WTC11 (cell line): ENCODE measurements at regions not wholly inside any gene's neighbourhood (a gene's known extent, or its start where the extent isn't known, plus 50 kb on each side); places are given as distances from the start of the nearest gene placed in this dataset.
"Not testable (repeated sequence)": the region's sequence is repeated elsewhere in the genome, so short reads cannot be mapped to it uniquely, and the experiment has no call there.

Experiments used
- ATAC-seq: fragments of 200-7000 bp; cut with Tn5 transposase; 2 replicates; pipeline ENCODE4 v1.10.0; 2021; ENCODE audit warnings: mild to moderate bottlenecking, moderate library complexity
- CTCF ChIA-PET: fragments of 300-600 bp; sonication (Branson Sonifier 250); formaldehyde crosslinking; loops from one replicate; lab custom pipeline; 2021; ENCODE audit warnings: antibody characterized with exemption; lab: Charles Lee
- POLR2A ChIA-PET: fragments of 350-600 bp; sonication (Branson Sonifier 250); formaldehyde crosslinking; loops from one replicate; lab custom pipeline; 2021; ENCODE audit warnings: antibody characterized with exemption; lab: Charles Lee
- DNase-seq: peaks from one replicate; pipeline ENCODE4 v3.0.0; 2021; ENCODE audit warnings: low spot score
- H3K27ac Mint-ChIP-seq: 2 replicates; pipeline ENCODE4 v1.8.0; 2021; ENCODE audit warnings: mixed read lengths
- H3K27me3 Mint-ChIP-seq: 2 replicates; pipeline ENCODE4 v1.8.0; 2021; ENCODE audit warnings: low read depth, mild to moderate bottlenecking, moderate library complexity, mixed read lengths
- H3K36me3 Mint-ChIP-seq: 2 replicates; pipeline ENCODE4 v1.8.0; 2021; ENCODE audit warnings: mixed read lengths
- H3K4me1 Mint-ChIP-seq: 2 replicates; pipeline ENCODE4 v1.8.0; 2022; ENCODE audit warnings: mixed read lengths
- H3K4me3 Mint-ChIP-seq: 2 replicates; pipeline ENCODE4 v1.8.0; 2021; ENCODE audit warnings: mild to moderate bottlenecking, moderate library complexity, mixed read lengths
- H3K9me3 Mint-ChIP-seq: 2 replicates; pipeline ENCODE4 v1.8.0; 2021; ENCODE audit warnings: mixed read lengths
- NR3C1 ChIP-seq: sonication (generic); formaldehyde crosslinking; conservative IDR thresholded peaks from 2 replicates; pipeline ENCODE4 v1.8.1; 2023; ENCODE audit warnings: low read depth, mild to moderate bottlenecking, missing genetic modification reagents
- RORB ChIP-seq: fragments of 250-450 bp; sonication (Bioruptor Pico); IDR thresholded peaks from 2 replicates; pipeline ENCODE4 v1.9.0; 2021; ENCODE audit warnings: mild to moderate bottlenecking
- ZNF671 ChIP-seq: fragments of 250-450 bp; sonication (Bioruptor Pico); IDR thresholded peaks from 2 replicates; pipeline ENCODE4 v1.8.0; 2021; ENCODE audit warnings: mild to moderate bottlenecking
- TF ChIP-seq, protein P1 (sequence below): fragments of 250-450 bp; sonication (Bioruptor Pico); IDR thresholded peaks from 2 replicates; pipeline ENCODE4 v1.9.0; 2021; ENCODE audit warnings: mild to moderate bottlenecking
- TF ChIP-seq, protein P2 (sequence below): sonication (generic); formaldehyde crosslinking; IDR thresholded peaks from 2 replicates; pipeline ENCODE4 v1.8.1; 2023; ENCODE audit warnings: mild to moderate bottlenecking, missing genetic modification reagents
- TF ChIP-seq, protein P3 (sequence below): sonication (generic); formaldehyde crosslinking; IDR thresholded peaks from 2 replicates; pipeline ENCODE4 v1.8.0; 2023; ENCODE audit warnings: mild to moderate bottlenecking, missing genetic modification reagents

DNA sequence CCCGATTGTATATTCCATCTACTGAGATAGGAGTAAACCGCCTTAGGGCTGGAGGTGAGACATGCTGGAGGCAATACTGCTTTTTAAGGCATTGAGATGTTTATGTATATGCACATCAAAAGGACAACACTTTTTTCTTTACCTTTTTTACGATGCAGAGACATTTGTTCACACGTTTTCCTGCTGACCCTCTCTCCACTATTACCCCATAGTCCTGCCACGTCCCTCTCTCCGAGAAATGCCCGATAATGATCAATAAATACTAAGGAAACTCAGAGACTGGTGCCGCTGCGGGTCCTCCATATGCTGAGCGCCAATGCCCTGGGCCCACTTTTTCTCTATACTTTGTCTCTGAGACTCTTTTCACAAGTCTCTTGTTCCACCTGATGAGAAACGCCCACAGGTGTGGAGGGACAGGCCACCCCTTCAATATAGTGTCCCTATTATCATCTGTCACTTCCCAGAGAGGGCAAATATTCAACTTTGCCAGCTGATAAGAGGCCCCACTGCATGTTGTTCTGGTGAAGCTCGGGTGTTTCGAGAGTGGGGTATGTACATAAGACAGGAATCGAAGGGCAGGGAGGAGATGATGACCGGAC lies 4203.5 kb upstream of the OR11H1 start:
- H3K4me1 Mint-ChIP-seq, DNase-seq, CTCF ChIA-PET, ATAC-seq, POLR2A ChIA-PET, H3K4me3 Mint-ChIP-seq, H3K27ac Mint-ChIP-seq: not testable (repeated sequence)
- Mint-ChIP-seq H3K27me3 (peaks cover 29% of the 10 kb centered on the region), H3K36me3 (peaks cover 62% of the 10 kb centered on the region), H3K9me3 (peaks cover 64% of the 10 kb centered on the region)

DNA sequence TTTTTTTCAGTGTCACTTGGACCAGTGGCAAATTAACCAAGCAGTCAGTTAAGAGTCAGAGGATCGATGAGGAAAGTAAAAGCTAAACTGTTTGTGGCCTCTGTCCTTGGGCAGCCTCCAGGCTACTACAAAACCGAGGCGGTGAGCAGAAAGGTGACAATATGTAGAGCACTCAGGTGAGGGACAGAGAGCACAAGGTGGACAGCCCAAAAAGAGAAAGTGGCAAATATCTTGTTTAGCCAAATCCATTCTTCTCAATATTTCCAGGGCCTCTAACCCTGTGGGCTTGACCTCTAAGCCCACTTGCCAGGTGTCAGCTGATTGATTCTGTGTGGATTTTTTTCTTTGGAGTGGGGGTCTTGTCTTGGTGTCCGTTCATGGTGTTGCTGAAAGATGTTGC lies 4202.2 kb upstream of the OR11H1 start:
- TF ChIP-seq, protein P1, sequence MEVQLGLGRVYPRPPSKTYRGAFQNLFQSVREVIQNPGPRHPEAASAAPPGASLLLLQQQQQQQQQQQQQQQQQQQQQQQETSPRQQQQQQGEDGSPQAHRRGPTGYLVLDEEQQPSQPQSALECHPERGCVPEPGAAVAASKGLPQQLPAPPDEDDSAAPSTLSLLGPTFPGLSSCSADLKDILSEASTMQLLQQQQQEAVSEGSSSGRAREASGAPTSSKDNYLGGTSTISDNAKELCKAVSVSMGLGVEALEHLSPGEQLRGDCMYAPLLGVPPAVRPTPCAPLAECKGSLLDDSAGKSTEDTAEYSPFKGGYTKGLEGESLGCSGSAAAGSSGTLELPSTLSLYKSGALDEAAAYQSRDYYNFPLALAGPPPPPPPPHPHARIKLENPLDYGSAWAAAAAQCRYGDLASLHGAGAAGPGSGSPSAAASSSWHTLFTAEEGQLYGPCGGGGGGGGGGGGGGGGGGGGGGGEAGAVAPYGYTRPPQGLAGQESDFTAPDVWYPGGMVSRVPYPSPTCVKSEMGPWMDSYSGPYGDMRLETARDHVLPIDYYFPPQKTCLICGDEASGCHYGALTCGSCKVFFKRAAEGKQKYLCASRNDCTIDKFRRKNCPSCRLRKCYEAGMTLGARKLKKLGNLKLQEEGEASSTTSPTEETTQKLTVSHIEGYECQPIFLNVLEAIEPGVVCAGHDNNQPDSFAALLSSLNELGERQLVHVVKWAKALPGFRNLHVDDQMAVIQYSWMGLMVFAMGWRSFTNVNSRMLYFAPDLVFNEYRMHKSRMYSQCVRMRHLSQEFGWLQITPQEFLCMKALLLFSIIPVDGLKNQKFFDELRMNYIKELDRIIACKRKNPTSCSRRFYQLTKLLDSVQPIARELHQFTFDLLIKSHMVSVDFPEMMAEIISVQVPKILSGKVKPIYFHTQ (CRISPR knock-in tag): no peak
- Mint-ChIP-seq H3K27ac (no peak overlapping the region), H3K27me3 (peaks cover 28% of the 10 kb centered on the region), H3K9me3 (peaks cover 67% of the 10 kb centered on the region), H3K4me3 (no peak overlapping the region), H3K4me1 (no peaks in the 10 kb centered on the region), H3K36me3 (peaks cover 66% of the 10 kb centered on the region)
- ATAC-seq: no peak
- ChIA-PET POLR2A (no interaction called here), CTCF (no interaction called here)
- DNase-seq: no peak

DNA sequence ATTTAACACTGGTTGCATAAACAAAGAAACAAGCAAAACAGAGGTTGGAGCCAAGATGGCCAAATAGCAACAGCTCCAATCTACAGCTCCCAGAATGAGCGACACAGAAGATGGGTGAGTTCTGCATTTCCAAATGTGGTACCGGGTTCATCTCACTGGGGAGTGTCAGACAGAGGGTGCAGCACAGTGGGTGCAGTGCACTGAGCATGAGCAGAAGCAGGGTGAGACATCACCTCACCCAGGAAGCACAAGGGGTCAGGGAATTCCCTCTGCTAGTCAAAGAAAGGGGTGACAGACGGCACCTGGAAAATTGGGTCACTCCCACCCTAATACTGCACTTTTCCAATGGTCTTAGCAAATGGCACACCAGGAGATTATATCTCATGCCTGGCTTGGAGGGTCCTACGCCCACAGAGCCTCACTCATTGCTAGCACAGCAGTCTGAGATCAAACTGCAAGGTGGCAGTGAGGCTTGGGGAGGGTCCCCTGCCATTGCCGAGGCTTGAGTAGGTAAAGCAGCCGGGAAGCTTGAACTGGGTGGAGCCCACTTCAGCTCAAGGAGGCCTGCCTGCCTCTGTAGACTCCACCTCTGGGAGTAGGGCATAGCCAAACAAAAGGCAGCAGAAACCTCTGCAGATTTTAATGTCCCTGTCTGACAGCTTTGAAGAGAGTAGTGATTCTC lies 4186.5 kb upstream of the OR11H1 start:
- peaks cover 91% of the 10 kb centered on the region for H3K36me3 Mint-ChIP-seq

DNA sequence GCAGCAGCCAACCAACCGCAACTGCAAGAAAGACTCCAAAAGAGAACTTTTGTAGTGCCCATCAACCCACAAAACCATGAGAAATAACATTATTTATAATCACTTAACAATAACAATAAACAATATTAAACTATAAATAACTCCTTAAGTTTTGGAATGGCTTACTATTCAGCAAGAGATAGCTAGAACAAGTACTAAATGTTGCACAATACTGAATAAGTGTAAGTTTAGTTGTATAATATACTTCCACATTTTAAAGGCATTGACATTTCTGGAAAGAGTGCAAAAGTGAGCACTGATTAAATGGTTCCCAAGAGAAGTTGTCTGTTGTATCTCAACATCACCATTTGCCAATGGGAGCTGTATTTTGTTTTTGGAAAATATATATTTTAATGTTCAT lies 4176.8 kb upstream of the OR11H1 start:
- ATAC-seq, H3K4me3 Mint-ChIP-seq, H3K27ac Mint-ChIP-seq, POLR2A ChIA-PET, H3K4me1 Mint-ChIP-seq, CTCF ChIA-PET, DNase-seq: not testable (repeated sequence)
- peaks cover 79% of the 10 kb centered on the region for H3K9me3 Mint-ChIP-seq
- peaks cover 29% of the 10 kb centered on the region for H3K27me3 Mint-ChIP-seq
- peaks cover 76% of the 10 kb centered on the region for H3K36me3 Mint-ChIP-seq

More for the DNA sequence above, 4186.5 kb upstream of the OR11H1 start:
- H3K4me3 Mint-ChIP-seq, CTCF ChIA-PET, POLR2A ChIA-PET, DNase-seq, H3K27ac Mint-ChIP-seq, H3K4me1 Mint-ChIP-seq, ATAC-seq: not testable (repeated sequence)
- Mint-ChIP-seq H3K27me3 (peaks cover 41% of the 10 kb centered on the region), H3K9me3 (peaks cover 95% of the 10 kb centered on the region)

DNA sequence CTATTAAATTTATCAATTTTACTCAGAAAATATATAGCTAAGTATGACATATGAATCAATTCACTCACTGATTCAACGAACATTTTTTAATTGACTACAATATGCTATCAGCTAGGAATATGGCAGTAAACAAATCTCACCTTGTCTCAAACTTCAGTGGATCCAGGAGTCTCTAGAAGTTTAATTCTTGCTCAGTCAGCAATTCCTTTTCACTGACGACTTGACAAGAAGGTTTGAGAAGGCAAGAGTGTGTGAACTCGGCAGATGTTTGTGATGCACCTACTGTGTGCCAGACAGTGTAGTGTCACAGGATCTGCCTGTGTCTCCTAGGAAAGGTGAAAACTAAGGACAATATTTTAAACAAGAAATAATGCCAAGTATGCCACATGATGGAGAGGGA lies 4175.7 kb upstream of the OR11H1 start:
- H3K4me3 Mint-ChIP-seq, H3K4me1 Mint-ChIP-seq, H3K27ac Mint-ChIP-seq, ATAC-seq, DNase-seq, CTCF ChIA-PET, POLR2A ChIA-PET: not testable (repeated sequence)
- Mint-ChIP-seq H3K36me3 (peaks cover 76% of the 10 kb centered on the region), H3K27me3 (peaks cover 30% of the 10 kb centered on the region), H3K9me3 (peaks cover 80% of the 10 kb centered on the region)

DNA sequence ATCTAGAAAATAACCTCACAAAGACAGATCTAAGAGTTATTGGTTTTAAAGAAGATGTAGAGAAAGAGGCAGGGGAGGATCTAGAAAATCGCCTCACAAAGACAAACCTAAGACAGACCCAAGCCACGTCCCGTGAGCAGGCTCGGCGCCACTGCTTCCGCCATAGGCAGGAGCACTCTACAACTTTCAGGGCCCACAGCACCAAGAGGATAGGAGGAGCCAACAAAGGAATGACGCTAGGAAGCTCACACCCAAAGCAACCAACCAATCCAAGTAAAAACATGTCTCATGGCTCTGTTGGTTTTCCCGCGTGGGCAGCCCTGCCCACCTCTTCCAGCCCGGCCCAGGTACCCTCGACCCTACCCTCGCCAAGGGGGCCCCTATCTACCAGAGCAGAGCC lies 4167.4 kb upstream of the OR11H1 start:
- peaks cover 83% of the 10 kb centered on the region for H3K9me3 Mint-ChIP-seq
- POLR2A ChIA-PET: no interaction called here
- DNase-seq: no peak
- CTCF ChIA-PET: no interaction called here
- peaks cover 45% of the 10 kb centered on the region for H3K27me3 Mint-ChIP-seq
- no peak overlapping the region for H3K27ac Mint-ChIP-seq
- ATAC-seq: no peak
- H3K4me3 Mint-ChIP-seq: no peak overlapping the region
- H3K36me3 Mint-ChIP-seq: peaks cover 85% of the 10 kb centered on the region
- H3K4me1 Mint-ChIP-seq: no peaks in the 10 kb centered on the region
- TF ChIP-seq ZNF671: no peak
- TF ChIP-seq, protein P2, sequence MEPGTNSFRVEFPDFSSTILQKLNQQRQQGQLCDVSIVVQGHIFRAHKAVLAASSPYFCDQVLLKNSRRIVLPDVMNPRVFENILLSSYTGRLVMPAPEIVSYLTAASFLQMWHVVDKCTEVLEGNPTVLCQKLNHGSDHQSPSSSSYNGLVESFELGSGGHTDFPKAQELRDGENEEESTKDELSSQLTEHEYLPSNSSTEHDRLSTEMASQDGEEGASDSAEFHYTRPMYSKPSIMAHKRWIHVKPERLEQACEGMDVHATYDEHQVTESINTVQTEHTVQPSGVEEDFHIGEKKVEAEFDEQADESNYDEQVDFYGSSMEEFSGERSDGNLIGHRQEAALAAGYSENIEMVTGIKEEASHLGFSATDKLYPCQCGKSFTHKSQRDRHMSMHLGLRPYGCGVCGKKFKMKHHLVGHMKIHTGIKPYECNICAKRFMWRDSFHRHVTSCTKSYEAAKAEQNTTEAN (CRISPR knock-in tag): no peak
- no peak for TF ChIP-seq NR3C1 (CRISPR knock-in tag)
- TF ChIP-seq, protein P3, sequence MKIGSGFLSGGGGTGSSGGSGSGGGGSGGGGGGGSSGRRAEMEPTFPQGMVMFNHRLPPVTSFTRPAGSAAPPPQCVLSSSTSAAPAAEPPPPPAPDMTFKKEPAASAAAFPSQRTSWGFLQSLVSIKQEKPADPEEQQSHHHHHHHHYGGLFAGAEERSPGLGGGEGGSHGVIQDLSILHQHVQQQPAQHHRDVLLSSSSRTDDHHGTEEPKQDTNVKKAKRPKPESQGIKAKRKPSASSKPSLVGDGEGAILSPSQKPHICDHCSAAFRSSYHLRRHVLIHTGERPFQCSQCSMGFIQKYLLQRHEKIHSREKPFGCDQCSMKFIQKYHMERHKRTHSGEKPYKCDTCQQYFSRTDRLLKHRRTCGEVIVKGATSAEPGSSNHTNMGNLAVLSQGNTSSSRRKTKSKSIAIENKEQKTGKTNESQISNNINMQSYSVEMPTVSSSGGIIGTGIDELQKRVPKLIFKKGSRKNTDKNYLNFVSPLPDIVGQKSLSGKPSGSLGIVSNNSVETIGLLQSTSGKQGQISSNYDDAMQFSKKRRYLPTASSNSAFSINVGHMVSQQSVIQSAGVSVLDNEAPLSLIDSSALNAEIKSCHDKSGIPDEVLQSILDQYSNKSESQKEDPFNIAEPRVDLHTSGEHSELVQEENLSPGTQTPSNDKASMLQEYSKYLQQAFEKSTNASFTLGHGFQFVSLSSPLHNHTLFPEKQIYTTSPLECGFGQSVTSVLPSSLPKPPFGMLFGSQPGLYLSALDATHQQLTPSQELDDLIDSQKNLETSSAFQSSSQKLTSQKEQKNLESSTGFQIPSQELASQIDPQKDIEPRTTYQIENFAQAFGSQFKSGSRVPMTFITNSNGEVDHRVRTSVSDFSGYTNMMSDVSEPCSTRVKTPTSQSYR (CRISPR knock-in tag): no peak
- TF ChIP-seq RORB (CRISPR knock-in tag): no peak

DNA sequence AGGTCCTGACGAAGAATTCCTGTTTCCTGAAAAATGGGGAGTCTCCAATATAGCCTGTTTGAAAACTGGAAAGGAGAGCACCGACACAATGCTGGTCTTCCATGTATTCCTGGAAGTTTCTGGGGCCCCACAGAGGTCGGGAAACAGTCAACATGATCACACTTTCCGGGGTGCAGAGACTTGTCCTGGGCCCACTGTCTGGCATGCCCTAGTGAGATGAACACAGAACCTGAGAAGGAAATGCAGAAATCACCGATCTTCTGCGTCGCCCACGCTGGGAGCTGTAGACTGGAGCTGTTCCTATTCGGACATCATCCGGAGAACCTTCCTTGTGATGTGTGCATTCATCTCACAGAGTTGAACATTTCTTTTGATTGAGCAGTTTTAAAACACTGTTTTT lies 4166.5 kb upstream of the OR11H1 start:
- H3K27ac Mint-ChIP-seq, H3K4me3 Mint-ChIP-seq, H3K4me1 Mint-ChIP-seq, CTCF ChIA-PET, ATAC-seq, DNase-seq, POLR2A ChIA-PET: not testable (repeated sequence)
- peaks cover 46% of the 10 kb centered on the region for H3K27me3 Mint-ChIP-seq
- H3K9me3 Mint-ChIP-seq: peaks cover 86% of the 10 kb centered on the region
- H3K36me3 Mint-ChIP-seq: peaks cover 89% of the 10 kb centered on the region

DNA sequence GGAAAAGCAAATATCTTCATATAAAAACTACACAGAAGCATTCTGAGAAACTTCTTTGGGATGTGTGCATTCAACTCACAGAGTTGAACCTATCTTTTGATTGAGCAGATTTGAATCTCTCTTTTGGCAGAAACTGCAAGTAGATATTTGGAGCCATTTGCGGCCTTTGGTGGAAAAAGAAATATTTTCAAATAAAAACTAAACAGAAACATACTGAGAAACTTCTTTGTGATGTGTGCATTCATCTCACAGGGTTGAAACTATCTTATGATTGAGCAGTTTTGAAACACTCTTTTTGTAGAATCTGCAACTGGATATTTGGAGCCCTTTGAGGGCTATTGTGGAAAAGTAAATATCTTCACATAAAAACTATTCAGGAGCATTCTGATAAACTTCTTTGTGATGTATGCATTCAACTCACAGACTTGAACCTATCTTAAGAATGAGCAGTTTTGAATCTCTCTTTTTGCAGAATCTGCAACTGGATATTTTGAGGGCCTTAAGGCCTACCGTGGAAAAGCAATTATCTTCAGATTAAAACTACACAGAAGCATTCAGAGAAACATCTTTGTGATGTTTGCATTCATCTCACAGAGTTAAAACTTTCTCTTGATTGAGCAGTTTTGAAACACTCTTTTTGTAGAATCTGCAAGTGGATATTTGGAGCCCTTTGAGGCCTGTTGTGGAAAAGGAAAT lies 4158.2 kb upstream of the OR11H1 start:
- POLR2A ChIA-PET, H3K4me3 Mint-ChIP-seq, ATAC-seq, DNase-seq, H3K27ac Mint-ChIP-seq, H3K4me1 Mint-ChIP-seq, CTCF ChIA-PET: not testable (repeated sequence)
- Mint-ChIP-seq H3K36me3 (peaks cover 74% of the 10 kb centered on the region), H3K27me3 (peaks cover 66% of the 10 kb centered on the region), H3K9me3 (peaks cover 71% of the 10 kb centered on the region)
